Loucy (cell line): ENCODE measurements at regions not wholly inside any gene's neighbourhood (a gene's known extent, or its start where the extent isn't known, plus 50 kb on each side); places are given as distances from the start of the nearest gene placed in this dataset.

ENCODE experiments used
- H2AFZ ChIP-seq: fragments of 200-600 bp; sonication (generic); 2 replicates; pipeline ENCODE4 v1.6.0; 2016; ENCODE audit warnings: antibody characterized with exemption, mild to moderate bottlenecking, low read length, moderate library complexity
- H3F3A ChIP-seq: fragments of 200-600 bp; 2 replicates; pipeline ENCODE4 v1.6.0; 2016; ENCODE audit warnings: antibody characterized with exemption, low read depth, mild to moderate bottlenecking
- H3K27me3 ChIP-seq: fragments of 200-600 bp; sonication (generic); 2 replicates; pipeline ENCODE4 v1.6.1; 2014; ENCODE audit warnings: low read length, mild to moderate bottlenecking; ENCODE audit not compliant: insufficient read depth, poor library complexity, severe bottlenecking
- H3K36me3 ChIP-seq: fragments of 200-600 bp; sonication (generic); 2 replicates; pipeline ENCODE4 v1.6.1; 2016; ENCODE audit warnings: low read length; ENCODE audit not compliant: insufficient read depth
- H3K4me1 ChIP-seq: fragments of 200-600 bp; sonication (generic); 2 replicates; pipeline ENCODE4 v1.5.1; 2014; ENCODE audit warnings: low read length, mild to moderate bottlenecking; ENCODE audit not compliant: insufficient read depth, poor library complexity, severe bottlenecking
- H3K4me2 ChIP-seq: fragments of 200-600 bp; sonication (generic); 2 replicates; pipeline ENCODE4 v1.6.0; 2014; ENCODE audit warnings: antibody characterized with exemption, low read length, low read depth, mild to moderate bottlenecking; ENCODE audit not compliant: poor library complexity, severe bottlenecking
- H3K4me3 ChIP-seq: fragments of 200-600 bp; sonication (generic); 2 replicates; pipeline ENCODE4 v1.5.1; 2014; ENCODE audit warnings: low read length, mild to moderate bottlenecking, mixed read lengths; ENCODE audit not compliant: poor library complexity, severe bottlenecking
- H3K79me2 ChIP-seq: fragments of 200-600 bp; sonication (generic); 2 replicates; pipeline ENCODE4 v1.6.1; 2014; ENCODE audit warnings: low read length; ENCODE audit not compliant: insufficient read depth
- H3K9ac ChIP-seq: fragments of 200-600 bp; sonication (generic); 2 replicates; pipeline ENCODE4 v1.6.0; 2014; ENCODE audit warnings: mild to moderate bottlenecking, low read depth, low read length, moderate library complexity; ENCODE audit not compliant: poor library complexity, severe bottlenecking
- H3K9me2 ChIP-seq: fragments of 200-600 bp; sonication (generic); replicated peaks from 2 replicates; pipeline ENCODE4 v1.6.1; 2016; ENCODE audit warnings: low read depth, low read length, mixed read lengths
- H3K9me3 ChIP-seq: fragments of 200-600 bp; sonication (generic); 2 replicates; pipeline ENCODE4 v1.6.1; 2014; ENCODE audit warnings: mild to moderate bottlenecking, antibody characterized with exemption, low read length, low read depth; ENCODE audit not compliant: insufficient read depth
- H4K20me1 ChIP-seq: fragments of 200-600 bp; sonication (generic); 2 replicates; pipeline ENCODE4 v1.6.0; 2014; ENCODE audit warnings: antibody characterized with exemption, low read length, mild to moderate bottlenecking; ENCODE audit not compliant: insufficient read depth, poor library complexity, severe bottlenecking
- EZH2phosphoT487 ChIP-seq: fragments of 200-600 bp; IDR thresholded peaks from 2 replicates; pipeline ENCODE4 v1.6.1; 2018; ENCODE audit warnings: antibody characterized with exemption, mild to moderate bottlenecking, moderate library complexity, borderline replicate concordance
- TF ChIP-seq, protein P1 (sequence below): fragments of 200-600 bp; sonication (generic); conservative IDR thresholded peaks from 2 replicates; pipeline ENCODE4 v1.5.1; 2014; ENCODE audit warnings: mild to moderate bottlenecking, antibody characterized with exemption, low read length

GRCh38 chr5:152329207-152329606 lies 75.9 kb downstream of the NMUR2 start:
- H3F3A ChIP-seq, result no peaks in the 10 kb centered on the region
- H3K4me1 ChIP-seq, result no peaks in the 10 kb centered on the region
- no peaks in the 10 kb centered on the region for H3K79me2 ChIP-seq
- no peak overlapping the region for H3K4me2 ChIP-seq
- no peaks in the 10 kb centered on the region for H3K9me2 ChIP-seq
- no peak overlapping the region for H3K9ac ChIP-seq
- H3K9me3 ChIP-seq, result no peaks in the 10 kb centered on the region
- H3K36me3 ChIP-seq, result no peaks in the 10 kb centered on the region
- no peak overlapping the region for H3K4me3 ChIP-seq
- no peaks in the 10 kb centered on the region for H4K20me1 ChIP-seq
- no peak overlapping the region for H2AFZ ChIP-seq
- TF ChIP-seq EZH2phosphoT487, result no peak
- TF ChIP-seq, protein P1, sequence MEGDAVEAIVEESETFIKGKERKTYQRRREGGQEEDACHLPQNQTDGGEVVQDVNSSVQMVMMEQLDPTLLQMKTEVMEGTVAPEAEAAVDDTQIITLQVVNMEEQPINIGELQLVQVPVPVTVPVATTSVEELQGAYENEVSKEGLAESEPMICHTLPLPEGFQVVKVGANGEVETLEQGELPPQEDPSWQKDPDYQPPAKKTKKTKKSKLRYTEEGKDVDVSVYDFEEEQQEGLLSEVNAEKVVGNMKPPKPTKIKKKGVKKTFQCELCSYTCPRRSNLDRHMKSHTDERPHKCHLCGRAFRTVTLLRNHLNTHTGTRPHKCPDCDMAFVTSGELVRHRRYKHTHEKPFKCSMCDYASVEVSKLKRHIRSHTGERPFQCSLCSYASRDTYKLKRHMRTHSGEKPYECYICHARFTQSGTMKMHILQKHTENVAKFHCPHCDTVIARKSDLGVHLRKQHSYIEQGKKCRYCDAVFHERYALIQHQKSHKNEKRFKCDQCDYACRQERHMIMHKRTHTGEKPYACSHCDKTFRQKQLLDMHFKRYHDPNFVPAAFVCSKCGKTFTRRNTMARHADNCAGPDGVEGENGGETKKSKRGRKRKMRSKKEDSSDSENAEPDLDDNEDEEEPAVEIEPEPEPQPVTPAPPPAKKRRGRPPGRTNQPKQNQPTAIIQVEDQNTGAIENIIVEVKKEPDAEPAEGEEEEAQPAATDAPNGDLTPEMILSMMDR, result no peak
- H3K27me3 ChIP-seq, result no peaks in the 10 kb centered on the region

- H3K79me2 ChIP-seq, result no peaks in the 10 kb centered on the region
- no peaks in the 10 kb centered on the region for H3K27me3 ChIP-seq
- H3K4me1 ChIP-seq, result no peaks in the 10 kb centered on the region
- no peak overlapping the region for H3K4me3 ChIP-seq
- no peak overlapping the region for H3K4me2 ChIP-seq
- TF ChIP-seq, protein P1, result no peak
- no peak for TF ChIP-seq EZH2phosphoT487
- H4K20me1 ChIP-seq, result no peaks in the 10 kb centered on the region
- no peak overlapping the region for H2AFZ ChIP-seq
- H3F3A ChIP-seq, result no peaks in the 10 kb centered on the region
- no peaks in the 10 kb centered on the region for H3K9me3 ChIP-seq
- no peaks in the 10 kb centered on the region for H3K36me3 ChIP-seq
- no peak overlapping the region for H3K9ac ChIP-seq
- no peaks in the 10 kb centered on the region for H3K9me2 ChIP-seq
Measured at GRCh38 chr5:152315942-152316341, 89.1 kb downstream of the NMUR2 start.

DNA sequence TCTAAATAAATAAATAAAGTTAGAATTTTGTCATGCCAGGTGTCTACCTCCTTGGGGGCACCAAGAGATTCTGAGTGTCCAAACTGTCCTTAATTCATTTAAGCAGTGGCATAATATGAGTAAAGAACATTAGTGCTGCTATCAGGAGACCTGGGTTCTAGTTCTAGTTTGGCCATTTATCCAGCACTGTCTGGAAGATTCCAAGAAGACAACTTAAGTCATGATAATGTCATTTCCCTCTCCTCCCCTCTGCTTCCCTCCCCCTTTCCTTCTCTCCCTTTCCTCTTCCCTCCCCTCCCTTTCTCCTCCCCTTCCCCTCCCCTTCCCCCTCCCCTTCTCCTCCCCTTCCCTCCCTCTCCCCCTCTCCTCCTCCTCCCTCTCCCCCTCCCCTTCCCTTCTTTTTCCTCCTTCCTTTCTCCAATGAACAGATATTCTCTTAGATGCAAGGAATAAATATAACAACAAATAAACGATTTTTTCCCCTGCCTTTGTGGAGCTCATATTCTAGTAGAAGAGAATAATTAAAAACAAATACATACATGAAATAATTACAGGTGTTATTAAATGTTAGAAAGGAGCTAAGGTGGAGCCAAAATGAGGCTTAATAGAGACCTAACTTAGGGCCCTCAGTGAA lies 90.8 kb downstream of the NMUR2 start:
- Histone ChIP-seq H3F3A (no peaks in the 10 kb centered on the region), H3K9me3 (no peaks in the 10 kb centered on the region), H3K9me2 (no peaks in the 10 kb centered on the region), H4K20me1 (no peaks in the 10 kb centered on the region), H3K36me3 (no peaks in the 10 kb centered on the region), H3K4me1 (no peaks in the 10 kb centered on the region), H3K4me3 (no peak overlapping the region), H3K9ac (no peak overlapping the region), H3K27me3 (no peaks in the 10 kb centered on the region), H3K4me2 (no peak overlapping the region), H2AFZ (no peak overlapping the region), H3K79me2 (no peaks in the 10 kb centered on the region)
- TF ChIP-seq EZH2phosphoT487, result no peak
- TF ChIP-seq, protein P1, result no peak
